ENCODE measurements at regions not wholly inside any gene's neighbourhood (a gene's known extent, or its start where the extent isn't known, plus 50 kb on each side); places are given as distances from the start of the nearest gene placed in this dataset.

DNA sequence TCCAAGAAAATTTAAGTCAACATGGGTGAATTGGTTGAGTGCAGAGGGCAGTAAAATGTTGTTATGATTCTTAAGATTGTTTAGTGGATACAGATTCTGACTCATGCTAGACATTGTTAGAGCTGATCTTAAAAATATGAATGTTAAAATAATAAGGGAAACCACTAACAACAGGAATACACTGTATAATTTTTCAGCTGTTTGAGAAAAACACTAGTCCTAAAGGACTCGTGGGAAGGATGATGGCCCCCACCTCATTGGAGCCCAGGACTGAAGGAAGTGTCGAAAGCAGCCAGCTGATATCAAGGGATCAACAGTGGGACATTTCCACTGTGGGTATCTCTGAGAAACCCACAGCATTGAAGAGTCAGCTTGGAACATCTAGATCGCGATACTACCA is 82.9 kb upstream of the SCAF11 start:
- TF ChIP-seq CTCF (IDR thresholded peaks at IDR 0.05; ENCODE audit: extremely low read depth in 1 of 2, insufficient read depth in 1 of 2, low read depth in 1 of 2, low read length in 2 of 2) (no peak), EZH2 (IDR thresholded peaks at IDR 0.05; ENCODE audit: borderline replicate concordance, low read depth, low read length, severe bottlenecking) (no peak), POLR2A (IDR thresholded peaks at IDR 0.05; ENCODE audit: low read depth, low read length) (no peak)

All from endothelial cell of umbilical vein (primary cell).